NT2/D1 (cell line): ENCODE measurements at regions not wholly inside any gene's neighbourhood (a gene's known extent, or its start where the extent isn't known, plus 50 kb on each side); places are given as distances from the start of the nearest gene placed in this dataset.

Experiments
- DNase-seq: peaks from one replicate; pipeline ENCODE4 v3.0.0-alpha.2; 2011; ENCODE audit warnings: low read depth, low spot score
- H3K27me3 ChIP-seq: 2 replicates; pipeline ENCODE4 v1.6.0; 2011; ENCODE audit warnings: mild to moderate bottlenecking; ENCODE audit not compliant: insufficient read length, insufficient read depth
- H3K36me3 ChIP-seq: 2 replicates; pipeline ENCODE4 v1.6.1; 2011; ENCODE audit warnings: mild to moderate bottlenecking, low read length, mixed read lengths; ENCODE audit not compliant: insufficient read depth, insufficient read length
- H3K4me1 ChIP-seq: 2 replicates; pipeline ENCODE4 v1.5.1; 2011; ENCODE audit not compliant: insufficient read depth, insufficient read length
- H3K4me3 ChIP-seq: 2 replicates; pipeline ENCODE4 v1.5.1; 2011; ENCODE audit warnings: low read depth; ENCODE audit not compliant: insufficient read length
- H3K9ac ChIP-seq: 2 replicates; pipeline ENCODE4 v1.6.0; 2011; ENCODE audit warnings: low read depth; ENCODE audit not compliant: insufficient read length
- H3K9me3 ChIP-seq: 2 replicates; pipeline ENCODE4 v1.5.1; 2011; ENCODE audit warnings: mild to moderate bottlenecking, low read length; ENCODE audit not compliant: insufficient read depth
- SUZ12 ChIP-seq: IDR thresholded peaks from 2 replicates; pipeline ENCODE4 v1.6.1; 2011; ENCODE audit not compliant: insufficient read length, insufficient read depth; ENCODE audit errors: extremely low read depth
- YY1 ChIP-seq: IDR thresholded peaks from 2 replicates; pipeline ENCODE4 v1.6.1; 2011; ENCODE audit not compliant: insufficient read length, insufficient read depth
- ZNF274 ChIP-seq: IDR thresholded peaks from 2 replicates; pipeline ENCODE4 v1.6.1; 2011; ENCODE audit warnings: mild to moderate bottlenecking, low read depth, low read length

DNA sequence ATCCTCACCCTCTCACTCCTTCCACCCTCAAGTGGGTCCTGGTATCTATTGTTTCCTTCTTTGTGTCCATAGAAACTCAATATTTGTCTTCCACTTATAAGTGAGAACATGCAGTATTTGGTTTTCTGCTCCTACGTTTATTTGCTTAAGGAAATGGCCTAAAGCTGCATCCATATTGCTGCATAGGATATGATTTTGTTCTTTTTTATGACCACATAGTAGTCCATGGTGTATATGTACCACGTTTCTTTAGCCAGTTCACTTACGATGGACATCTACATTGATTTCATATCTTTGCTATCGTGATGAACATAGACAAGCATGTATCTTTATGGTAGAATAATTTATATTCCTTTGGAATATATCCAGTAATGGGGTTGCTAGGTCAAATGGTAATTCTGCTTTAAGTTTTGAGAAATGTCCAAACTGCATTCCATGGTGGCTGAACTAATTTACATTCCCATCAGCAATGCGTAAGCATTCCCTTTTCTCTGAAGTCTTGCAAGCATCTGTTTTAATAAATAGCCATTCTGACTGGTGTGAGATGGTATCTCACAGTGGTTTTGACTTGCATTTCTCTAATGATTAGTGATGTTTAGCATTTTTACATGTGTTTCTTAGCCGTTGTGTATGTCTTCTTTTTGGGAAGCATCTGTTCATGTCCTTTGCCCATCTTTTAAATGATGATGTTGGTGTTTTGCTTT lies 650.2 kb downstream of the ZNF385D start:
- TF ChIP-seq YY1: no peak
- TF ChIP-seq ZNF274: no peak
- TF ChIP-seq SUZ12: no peak
- no peak overlapping the region for H3K9ac ChIP-seq
- H3K4me3 ChIP-seq: no peak overlapping the region
- H3K27me3 ChIP-seq: no peaks in the 10 kb centered on the region
- H3K36me3 ChIP-seq: no peaks in the 10 kb centered on the region
- no peak for DNase-seq
- no peaks in the 10 kb centered on the region for H3K4me1 ChIP-seq
- H3K9me3 ChIP-seq: no peaks in the 10 kb centered on the region; the same call in 1 of the 2 replicates

DNA sequence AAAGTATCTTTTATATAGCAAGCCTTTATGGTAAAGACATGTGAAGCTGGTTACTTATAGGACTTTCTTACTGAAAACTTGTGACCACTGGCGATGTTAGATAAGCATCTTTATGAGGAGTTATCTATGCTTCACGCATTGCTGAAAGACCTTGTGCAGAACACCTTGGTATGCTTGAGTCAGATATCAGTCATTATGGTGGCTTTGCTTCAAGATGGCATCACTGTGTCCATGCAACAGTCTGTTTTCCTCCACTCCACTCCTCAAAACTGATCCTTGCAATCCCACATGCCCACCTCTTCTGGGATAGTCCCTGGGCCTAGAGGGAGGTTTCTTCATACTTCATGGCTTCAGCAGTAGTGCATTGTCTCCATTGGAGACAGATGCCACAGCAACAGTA lies 656.3 kb downstream of the ZNF385D start:
- H3K36me3 ChIP-seq: no peaks in the 10 kb centered on the region
- H3K9me3 ChIP-seq: no peaks in the 10 kb centered on the region
- H3K4me1 ChIP-seq: no peaks in the 10 kb centered on the region
- no peak for DNase-seq
- no peak overlapping the region for H3K9ac ChIP-seq
- H3K27me3 ChIP-seq: no peaks in the 10 kb centered on the region
- TF ChIP-seq ZNF274 (no peak), YY1 (no peak), SUZ12 (no peak)
- H3K4me3 ChIP-seq: no peak overlapping the region

GRCh38 chr3:21073561-21073960 lies 677.4 kb downstream of the ZNF385D start:
- Histone ChIP-seq H3K36me3 (no peaks in the 10 kb centered on the region), H3K4me3 (no peak overlapping the region), H3K4me1 (no peaks in the 10 kb centered on the region), H3K9me3 (no peaks in the 10 kb centered on the region), H3K27me3 (no peaks in the 10 kb centered on the region), H3K9ac (no peak overlapping the region)
- TF ChIP-seq ZNF274 (no peak), SUZ12 (no peak), YY1 (no peak)
- DNase-seq: no peak

GRCh38 chr3:21067031-21067813 lies 683.8 kb downstream of the ZNF385D start:
- Histone ChIP-seq H3K36me3 (no peaks in the 10 kb centered on the region), H3K27me3 (no peaks in the 10 kb centered on the region), H3K9me3 (no peaks in the 10 kb centered on the region), H3K4me1 (no peaks in the 10 kb centered on the region), H3K9ac (no peak overlapping the region), H3K4me3 (no peak overlapping the region)
- no peak for TF ChIP-seq ZNF274
- no peak for TF ChIP-seq SUZ12
- TF ChIP-seq YY1: no peak
- DNase-seq: no peak

DNA sequence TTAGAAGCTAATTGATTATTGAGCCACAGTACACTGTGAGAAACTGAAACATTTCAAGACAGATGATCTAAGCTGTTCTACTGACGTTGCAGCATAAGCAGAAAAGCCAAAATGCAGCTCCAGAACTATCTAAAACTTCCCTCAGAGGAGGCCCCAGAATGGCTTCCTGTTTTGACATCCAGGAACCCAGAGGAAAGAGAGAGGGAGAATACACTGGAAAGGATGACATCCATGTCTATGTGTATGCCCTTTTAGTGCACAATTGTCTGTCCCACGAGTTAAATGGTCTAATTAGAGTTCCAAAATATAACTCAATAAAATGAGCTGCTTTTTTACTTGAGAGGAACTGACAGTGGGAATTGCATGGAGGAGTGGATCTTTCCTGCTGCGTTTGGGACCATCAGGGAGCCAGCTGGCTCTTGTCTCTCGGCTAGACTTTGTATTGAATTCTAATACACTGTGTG lies 688.1 kb downstream of the ZNF385D start:
- Histone ChIP-seq H3K9me3 (no peaks in the 10 kb centered on the region), H3K27me3 (no peaks in the 10 kb centered on the region), H3K36me3 (no peaks in the 10 kb centered on the region), H3K4me3 (no peak overlapping the region), H3K4me1 (no peaks in the 10 kb centered on the region), H3K9ac (no peak overlapping the region)
- no peak for DNase-seq
- TF ChIP-seq YY1 (no peak), SUZ12 (no peak), ZNF274 (no peak)

- H3K9me3 ChIP-seq: no peaks in the 10 kb centered on the region
Observed at GRCh38 chr3:21059404-21059803, 691.6 kb downstream of the ZNF385D start.

GRCh38 chr3:21056293-21056692 lies 694.7 kb downstream of the ZNF385D start:
- TF ChIP-seq SUZ12 (no peak), YY1 (no peak), ZNF274 (no peak)
- DNase-seq: no peak
- Histone ChIP-seq H3K4me1 (no peaks in the 10 kb centered on the region), H3K9me3 (no peaks in the 10 kb centered on the region), H3K36me3 (no peaks in the 10 kb centered on the region), H3K9ac (no peak overlapping the region), H3K27me3 (no peaks in the 10 kb centered on the region), H3K4me3 (no peak overlapping the region)

More at GRCh38 chr3:21059404-21059803, 691.6 kb downstream of the ZNF385D start:
- no peak for DNase-seq
- TF ChIP-seq YY1: no peak
- TF ChIP-seq ZNF274: no peak
- H3K4me1 ChIP-seq: no peaks in the 10 kb centered on the region
- no peaks in the 10 kb centered on the region for H3K27me3 ChIP-seq
- H3K36me3 ChIP-seq: no peaks in the 10 kb centered on the region
- no peak overlapping the region for H3K4me3 ChIP-seq
- no peak overlapping the region for H3K9ac ChIP-seq
